ENCODE measurements at regions not wholly inside any gene's neighbourhood (a gene's known extent, or its start where the extent isn't known, plus 50 kb on each side); places are given as distances from the start of the nearest gene placed in this dataset.

- TF ChIP-seq EZH2 (IDR thresholded peaks at IDR 0.05) = no peak
- TF ChIP-seq, protein P1, sequence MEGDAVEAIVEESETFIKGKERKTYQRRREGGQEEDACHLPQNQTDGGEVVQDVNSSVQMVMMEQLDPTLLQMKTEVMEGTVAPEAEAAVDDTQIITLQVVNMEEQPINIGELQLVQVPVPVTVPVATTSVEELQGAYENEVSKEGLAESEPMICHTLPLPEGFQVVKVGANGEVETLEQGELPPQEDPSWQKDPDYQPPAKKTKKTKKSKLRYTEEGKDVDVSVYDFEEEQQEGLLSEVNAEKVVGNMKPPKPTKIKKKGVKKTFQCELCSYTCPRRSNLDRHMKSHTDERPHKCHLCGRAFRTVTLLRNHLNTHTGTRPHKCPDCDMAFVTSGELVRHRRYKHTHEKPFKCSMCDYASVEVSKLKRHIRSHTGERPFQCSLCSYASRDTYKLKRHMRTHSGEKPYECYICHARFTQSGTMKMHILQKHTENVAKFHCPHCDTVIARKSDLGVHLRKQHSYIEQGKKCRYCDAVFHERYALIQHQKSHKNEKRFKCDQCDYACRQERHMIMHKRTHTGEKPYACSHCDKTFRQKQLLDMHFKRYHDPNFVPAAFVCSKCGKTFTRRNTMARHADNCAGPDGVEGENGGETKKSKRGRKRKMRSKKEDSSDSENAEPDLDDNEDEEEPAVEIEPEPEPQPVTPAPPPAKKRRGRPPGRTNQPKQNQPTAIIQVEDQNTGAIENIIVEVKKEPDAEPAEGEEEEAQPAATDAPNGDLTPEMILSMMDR (IDR thresholded peaks at IDR 0.05) = no peak
These were observed 274.1 kb downstream of the PLK2 start for GRCh38 chr5:58185801-58186200.
